Islet precursor cell (in vitro differentiated cells): ENCODE measurements at regions not wholly inside any gene's neighbourhood (a gene's known extent, or its start where the extent isn't known, plus 50 kb on each side); places are given as distances from the start of the nearest gene placed in this dataset.
A peak's percentile ranks its signal among the peaks of the same experiment; 100 is the strongest.
"Not testable (repeated sequence)": the region's sequence is repeated elsewhere in the genome, so short reads cannot be mapped to it uniquely, and the experiment has no call there.

Experiments used
- DNase-seq: peaks from one replicate; pipeline ENCODE4 v3.0.0-alpha.2; 2018

DNA sequence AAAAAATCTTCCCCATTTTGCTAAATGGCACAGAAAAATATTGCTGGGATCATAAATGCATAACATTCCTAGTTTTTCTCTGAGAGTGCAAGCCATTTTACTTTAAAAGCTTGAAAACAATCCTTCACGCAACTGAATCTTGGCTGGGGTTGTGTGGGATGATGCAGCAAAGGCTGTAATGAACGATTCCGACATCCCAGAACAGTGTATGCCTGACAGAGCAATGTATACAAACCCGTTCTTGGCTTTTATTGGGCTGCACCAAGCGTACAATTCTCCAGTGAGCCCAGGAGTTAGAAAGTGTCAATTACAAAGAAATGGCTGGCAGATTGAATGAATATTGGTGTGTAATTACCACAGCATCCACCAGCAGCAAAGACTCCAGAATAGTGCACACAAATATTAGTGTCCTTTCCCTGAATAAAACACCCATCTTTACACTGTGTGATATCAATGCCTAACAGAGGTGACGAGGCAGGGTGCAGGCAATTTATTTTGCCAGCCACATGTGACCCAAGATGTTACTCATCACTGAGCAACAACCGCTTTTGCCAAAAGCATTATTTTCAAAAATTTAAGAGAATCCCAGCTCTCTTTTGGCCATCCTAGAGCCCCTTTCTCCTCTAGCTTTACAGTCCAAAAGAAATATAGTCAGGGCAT is 578.6 kb upstream of the CHAC2 start:
- DNase-seq = no peak

DNA sequence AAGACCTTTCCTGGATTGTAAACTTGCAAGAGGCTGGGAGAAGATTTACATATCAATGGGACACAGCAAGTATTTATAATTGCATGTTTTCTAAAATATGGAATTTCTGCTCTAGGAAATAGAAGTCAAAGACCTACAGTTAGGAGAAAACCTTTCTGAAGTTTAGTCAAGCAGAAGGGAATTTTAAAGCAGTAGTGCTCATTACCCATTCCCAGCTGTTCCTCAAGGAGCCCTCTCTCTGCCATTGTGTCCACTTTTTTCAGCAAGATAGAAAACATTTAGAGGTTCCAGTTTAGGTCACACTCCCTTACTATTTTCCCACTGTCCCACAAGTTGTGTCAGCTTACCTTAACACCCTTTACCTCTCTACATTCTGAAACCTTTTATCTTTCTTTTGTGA is 584.0 kb upstream of the CHAC2 start:
- no peak for DNase-seq

DNA sequence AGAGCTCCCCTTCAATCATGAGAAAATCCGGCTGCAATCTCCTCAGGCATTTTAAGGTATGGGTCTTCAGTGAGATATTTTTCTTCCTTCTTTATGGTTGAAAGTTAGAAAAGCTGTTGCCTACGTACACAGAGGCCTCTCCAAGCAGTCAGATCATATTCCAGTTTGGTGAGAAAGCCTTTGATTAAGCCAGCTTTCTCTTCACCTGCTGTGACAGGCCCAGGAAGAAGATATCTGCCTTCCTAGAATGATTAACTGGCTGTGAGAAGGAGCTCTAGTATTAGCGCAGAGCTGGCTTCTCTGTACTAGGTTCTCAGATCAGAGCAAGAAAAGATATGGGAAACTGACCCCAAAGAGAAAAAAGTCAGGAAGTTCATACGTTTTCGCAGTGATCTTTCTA is 585.0 kb upstream of the CHAC2 start:
- DNase-seq = no peak

DNA sequence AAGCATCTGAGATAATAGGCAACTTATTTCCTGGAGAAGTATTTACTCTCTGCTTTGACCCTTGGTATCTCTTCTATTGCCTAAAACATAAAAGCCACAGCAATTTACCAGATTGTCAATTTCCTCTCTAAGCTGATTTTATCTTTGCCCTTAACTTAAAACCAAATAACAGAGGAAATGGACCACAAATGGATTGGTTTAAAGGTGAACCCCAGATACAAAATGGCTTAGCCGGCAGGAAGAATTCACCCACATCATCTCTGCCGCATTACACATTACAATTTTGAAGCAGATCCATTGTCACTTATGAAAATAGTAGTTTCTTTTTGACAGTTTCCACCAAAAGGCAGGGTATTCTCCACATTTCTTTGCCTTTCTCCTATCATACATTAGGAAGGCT is 585.8 kb upstream of the CHAC2 start:
- no peak for DNase-seq

DNA sequence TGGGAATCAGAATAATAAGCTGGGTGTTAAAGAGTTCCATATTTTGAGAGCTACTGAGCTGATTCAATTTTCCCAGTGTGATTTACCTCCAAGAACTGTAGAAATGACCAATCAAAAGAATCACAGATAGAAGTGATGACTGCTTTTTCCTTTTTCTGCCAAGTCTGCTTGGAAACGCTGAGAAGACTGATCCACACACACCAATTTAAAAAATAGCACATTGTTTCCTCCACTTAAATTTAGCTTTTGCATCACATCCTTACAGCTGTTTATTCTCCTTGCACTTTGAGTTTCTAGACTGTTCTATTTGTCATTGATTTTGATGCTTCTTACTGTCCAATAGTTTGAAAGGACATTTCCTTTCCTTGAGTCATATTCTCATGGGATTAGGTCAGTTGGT is 590.3 kb upstream of the CHAC2 start:
- DNase-seq = no peak

DNA sequence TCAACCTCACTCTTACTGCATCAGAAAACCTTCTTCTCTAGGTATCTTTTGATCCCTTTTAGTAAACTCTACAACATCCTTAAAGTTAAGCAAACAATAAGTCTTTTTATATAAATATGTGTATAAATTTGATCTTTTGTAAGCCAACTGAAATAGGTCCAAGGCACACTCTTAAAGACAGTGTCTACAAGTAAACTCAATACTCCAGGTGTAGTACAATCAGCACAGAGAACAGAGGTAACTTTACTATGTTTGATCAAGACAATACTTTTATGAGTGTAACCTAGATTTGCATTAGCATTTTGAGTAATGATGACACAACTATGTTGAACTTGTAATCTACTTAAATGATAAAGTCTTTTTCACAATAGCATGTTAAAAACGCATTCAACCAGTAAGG is 593.1 kb upstream of the CHAC2 start:
- no peak for DNase-seq

DNA sequence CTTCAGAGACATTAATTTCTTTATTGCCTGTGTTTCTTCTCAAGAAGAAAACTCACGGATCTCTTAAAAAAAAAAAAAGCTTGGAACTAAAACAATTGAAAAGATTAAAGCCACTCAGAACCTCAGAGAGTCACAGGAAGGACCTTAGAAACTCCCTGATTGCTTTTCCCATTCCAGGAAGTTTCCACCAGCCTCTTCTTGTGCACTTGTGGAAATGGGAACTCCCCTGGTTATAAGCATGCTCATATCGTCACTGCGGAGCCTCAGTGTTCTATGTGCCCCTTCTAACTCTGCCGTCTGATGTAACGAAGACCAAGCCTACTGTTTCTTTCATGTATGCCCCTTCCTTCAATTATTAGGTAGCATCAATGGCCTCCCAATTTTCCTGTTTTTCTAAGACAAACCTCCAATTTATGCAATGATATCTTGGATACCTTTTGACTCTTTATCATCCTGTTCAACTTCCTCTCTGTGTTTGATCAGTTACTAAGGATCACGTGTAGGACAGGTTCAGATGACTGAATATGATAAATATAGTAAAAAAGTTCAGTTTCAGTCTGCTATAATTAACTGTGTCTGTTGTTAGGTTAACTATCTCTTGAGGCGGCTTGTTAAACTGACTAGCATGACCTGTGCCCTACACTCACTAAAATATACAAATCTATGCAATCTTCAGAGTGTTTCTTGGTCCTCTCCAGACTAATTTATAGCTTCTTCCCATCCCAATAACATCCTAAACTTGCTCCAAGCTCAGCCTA is 593.7 kb upstream of the CHAC2 start:
- no peak for DNase-seq

DNA sequence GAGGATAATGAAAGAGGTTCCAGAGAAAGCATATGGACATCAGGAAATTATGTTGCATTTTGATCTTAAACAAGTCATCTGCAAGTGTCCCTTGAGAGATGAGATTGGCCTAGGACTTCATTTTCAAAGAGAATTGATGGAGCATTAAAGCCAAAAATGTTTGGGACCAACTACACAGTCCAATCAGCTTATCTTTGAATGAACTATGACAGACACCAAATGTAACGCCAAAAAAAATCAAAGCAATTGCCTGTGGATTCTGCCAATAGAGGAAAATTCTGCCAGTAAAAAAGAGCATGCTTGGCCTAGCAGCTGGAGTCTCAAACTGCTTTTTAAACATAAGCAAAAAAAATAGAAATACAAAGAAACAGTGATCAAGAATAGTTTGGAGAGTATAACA is 594.5 kb upstream of the CHAC2 start:
- DNase-seq = no peak

DNA sequence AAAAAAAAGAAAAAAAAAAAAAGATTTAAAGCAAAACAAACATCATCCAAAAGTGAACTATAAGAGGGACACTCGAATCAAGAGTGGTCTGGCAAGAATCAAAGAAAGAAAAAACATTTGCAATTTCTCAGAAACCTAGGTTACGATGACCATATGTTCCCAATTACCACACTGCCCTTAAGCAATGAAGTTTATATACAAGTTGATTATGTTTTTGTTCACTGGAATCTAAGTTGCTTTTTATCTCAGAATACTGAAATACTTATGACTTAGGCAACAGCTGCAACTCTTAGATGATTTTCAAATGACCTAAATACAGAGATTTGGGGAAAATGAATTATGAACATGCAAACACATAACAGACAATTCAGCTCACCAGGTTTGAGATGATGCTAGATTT is 597.1 kb upstream of the CHAC2 start:
- no peak for DNase-seq

DNA sequence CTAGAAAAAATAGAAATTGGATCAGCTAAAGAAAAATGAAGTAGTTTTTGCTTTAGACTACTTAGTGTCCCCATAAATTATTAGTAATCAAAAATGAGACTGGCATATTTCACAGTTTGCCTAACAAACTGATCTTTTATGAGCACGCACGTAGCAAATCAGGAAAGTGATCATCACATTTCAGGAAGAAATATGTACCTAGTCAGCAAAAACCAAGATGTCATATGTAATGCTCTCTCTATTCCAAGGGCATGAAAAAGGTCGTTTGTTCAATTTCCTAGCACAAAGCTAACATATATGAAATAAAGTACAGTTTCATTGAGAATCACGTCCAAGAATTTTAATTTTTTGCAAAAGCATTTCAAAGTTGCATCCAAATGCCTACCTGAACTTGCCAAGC is 600.4 kb upstream of the CHAC2 start:
- no peak for DNase-seq

DNA sequence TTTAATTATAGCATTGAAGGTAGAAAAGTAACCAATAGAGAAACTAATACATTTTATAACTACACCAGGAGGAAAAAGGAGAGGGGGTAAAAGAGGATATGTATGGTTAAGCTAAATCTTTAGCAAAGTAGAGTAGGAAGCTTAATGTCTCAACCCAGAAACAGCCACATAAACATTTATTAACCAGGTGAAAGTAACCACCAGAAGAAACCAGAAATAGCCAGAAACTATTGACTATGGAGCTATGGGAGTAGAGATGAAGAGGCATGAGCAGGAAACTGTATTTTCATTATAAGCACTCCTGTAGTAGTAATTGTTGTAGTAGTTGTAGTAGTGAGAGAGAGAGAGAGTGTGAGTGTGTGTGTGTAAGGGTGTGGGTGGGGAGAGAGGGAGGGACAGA is 617.5 kb upstream of the CHAC2 start:
- DNase-seq = no peak

DNA sequence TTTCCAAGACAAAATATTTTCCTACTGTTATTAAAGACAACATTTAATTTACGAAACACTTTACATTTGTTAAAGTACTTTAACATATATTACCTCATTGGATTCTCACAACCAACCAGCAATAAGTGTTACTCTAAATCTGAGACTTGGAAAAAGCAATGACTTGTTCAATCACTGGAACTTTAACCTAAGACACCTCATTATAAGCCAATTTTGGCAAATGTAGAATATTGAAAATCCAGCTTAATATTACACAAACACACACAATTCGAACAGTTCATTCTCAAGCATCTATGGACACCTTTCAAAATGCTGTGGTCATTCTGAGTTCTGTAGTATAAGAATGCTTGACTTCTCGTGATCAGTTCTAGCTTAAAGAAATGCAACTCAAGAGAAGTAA is 619.4 kb upstream of the CHAC2 start:
- DNase-seq = no peak

DNA sequence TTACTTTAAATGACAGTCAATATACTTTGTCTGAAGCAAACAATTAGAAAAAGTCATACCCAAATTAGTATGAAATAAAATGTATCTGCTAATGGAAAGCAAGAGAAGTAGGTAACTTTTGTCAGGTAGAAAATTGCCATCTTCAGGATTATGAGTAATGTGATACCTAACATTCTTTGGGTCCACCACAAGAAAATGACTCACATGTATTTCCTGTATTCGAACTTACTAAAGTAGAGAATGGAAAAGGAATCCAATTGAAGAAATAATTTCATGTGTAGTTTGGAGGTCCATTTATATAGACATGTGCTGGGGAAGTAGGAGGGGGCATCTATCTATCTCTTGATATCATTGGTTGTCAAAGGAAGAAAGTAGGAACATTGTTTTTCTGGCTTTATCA is 636.2 kb upstream of the CHAC2 start:
- DNase-seq = no peak

DNA sequence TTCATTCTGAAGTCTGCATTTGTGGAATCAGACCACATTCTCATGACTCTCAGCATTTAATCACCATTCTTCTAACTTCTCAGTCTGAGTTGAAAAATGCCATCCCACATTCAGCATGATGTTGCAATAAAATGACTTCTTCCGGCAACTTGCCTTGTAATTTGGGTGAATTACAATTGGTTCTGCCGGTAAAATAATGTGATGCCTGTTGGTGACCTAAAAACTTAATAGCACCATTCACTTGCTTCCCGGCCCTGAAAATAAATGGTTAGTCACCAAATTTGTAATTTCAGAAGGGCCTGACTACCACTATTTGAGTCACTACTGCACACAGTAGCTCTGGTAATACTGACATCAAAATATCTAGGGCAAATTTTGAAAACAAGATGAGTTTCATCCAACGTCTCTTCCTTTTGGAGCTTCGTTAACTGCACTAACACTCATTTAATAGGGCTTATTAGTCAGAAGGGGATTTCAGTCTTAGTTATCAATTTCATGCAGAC is 637.1 kb upstream of the CHAC2 start:
- no peak for DNase-seq

DNA sequence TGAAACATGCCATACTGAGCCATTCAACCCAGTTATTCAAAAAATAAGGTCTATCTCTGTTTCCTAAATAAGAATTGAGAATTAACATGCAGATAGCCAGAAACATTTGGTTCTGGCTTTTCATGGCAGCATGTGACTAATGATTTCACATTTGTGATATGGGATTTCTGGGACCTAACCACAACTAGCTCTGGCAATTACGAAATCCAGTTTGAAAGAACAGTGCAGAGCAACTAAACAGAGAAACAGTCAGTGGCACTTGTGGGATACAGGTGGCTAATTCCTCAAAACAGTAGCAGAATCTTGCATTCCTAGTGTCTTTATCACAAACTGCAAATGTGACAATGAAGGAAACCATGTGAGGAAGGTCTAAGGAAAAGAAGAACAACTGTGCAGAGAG is 637.8 kb upstream of the CHAC2 start:
- peak; percentile 75 for DNase-seq

DNA sequence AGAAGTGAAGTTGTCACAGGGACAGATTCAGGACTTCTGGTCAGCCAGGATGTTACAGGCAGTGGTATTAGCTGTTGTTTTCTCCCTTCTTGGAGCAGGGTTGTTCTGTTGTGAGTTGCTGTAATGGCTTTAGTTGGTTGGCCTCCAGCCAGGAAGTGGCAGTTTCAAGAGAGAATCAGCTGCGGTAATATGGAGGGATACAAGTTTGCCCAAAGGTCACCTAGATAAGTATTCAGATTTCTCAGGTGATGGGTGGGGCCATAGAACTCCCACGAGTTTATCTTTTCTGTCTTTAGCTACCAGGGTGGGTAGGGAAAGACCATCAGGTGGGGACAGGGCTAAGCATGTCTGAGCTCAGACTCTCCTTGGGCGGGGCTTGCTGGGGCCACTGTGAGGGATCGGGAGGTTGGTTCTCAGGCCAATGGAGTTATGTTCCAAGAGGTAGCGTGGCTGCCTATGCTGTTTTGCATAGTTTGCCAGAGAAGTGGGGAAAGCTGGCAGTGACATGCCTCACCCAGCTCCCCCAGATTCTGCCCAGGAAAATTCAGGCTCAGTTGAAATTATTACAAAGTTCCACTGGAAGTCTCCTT is 640.4 kb upstream of the CHAC2 start:
- DNase-seq = no peak

DNA sequence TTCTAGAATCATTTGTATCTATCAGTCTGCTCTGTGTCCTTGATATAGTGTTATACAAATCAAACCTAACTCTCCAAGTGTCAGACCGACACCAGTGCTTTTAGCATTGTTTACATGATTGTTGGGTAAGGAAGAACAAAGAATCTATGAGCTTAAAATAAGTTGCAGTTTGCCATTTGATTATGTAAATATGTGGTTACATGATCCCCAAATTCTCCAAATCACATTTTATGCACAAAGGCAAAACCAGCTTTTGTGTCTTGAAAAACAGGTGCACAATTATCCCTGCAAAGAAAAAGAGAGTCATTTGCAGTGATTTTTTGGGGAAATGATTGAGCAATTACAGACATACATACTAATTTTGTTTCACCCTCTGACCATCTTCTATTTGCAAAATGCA is 652.6 kb upstream of the CHAC2 start:
- DNase-seq = no peak

DNA sequence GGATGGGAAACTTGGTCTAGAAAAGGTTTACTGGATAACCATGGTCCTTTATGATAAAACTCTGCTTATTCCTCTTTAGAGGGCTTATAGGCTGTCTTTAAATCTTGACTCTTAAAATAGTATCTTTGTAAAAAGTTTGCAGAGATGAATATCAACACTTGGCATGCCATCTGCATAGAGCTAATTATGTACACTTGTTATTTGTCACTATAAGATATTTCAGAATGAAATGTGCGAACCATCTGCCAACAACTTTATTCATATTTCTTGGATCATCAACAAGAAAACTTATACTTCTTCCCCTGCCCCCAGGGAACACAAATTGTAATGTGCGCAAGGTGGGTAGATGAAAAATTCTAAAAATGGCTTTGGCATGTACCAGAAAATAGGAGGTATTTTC is 653.0 kb upstream of the CHAC2 start:
- DNase-seq = no peak

DNA sequence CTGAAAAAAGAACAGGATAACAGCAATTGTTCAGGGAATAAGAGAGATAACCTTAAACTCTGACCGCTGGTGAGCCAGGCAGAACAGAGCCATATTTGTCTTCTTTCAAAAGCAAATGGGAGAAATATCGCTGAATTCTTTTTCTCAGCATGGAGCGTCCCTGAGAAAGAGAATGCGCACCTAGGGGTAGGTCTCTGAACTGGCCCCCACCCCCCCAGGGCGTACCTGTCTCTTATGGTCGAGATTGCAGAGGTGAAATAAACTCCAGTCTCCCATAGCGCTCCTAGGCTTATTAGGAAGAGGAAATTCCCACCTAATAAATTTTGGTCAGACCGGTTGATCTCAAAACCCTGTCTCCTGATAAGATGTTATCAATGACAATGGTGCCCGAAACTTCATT is 655.2 kb upstream of the CHAC2 start:
- DNase-seq = not testable (repeated sequence)

DNA sequence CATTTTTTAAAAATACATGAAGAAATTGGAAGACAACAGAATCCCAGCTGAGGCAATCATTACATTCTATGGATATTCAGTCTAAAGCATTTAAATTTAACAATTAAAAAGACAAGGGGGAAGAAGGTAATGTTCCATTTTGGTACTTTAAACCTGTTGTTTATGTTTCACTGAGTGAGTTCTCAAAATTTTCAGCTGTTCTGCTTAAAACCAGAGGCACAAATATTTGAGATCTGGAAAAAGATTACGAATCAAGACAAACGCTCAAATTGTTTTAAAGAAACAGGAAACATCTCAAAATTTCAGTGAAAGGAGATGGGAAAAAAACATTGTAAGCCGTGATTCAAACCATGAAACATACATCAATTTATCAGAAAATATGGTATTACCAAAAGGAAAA is 656.2 kb upstream of the CHAC2 start:
- DNase-seq = no peak

DNA sequence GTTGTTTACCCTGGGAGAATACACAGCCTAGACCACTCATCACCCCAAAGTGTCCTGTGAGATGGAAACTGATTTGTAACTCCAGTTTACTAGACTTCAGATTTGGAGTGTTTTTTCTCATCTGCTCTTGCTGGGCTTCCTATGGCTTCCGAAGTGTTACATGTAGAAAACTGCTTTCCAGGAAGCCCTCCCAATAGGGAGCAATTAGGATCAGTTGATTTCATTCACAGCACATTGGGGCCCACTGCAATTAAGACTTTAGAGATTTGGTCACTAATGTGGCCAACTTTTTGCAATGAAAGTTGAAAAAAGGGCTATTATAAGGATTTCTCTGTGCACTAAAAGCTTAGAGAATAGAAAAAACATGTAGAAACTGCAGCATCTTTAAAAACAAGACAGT is 656.6 kb upstream of the CHAC2 start:
- no peak for DNase-seq

DNA sequence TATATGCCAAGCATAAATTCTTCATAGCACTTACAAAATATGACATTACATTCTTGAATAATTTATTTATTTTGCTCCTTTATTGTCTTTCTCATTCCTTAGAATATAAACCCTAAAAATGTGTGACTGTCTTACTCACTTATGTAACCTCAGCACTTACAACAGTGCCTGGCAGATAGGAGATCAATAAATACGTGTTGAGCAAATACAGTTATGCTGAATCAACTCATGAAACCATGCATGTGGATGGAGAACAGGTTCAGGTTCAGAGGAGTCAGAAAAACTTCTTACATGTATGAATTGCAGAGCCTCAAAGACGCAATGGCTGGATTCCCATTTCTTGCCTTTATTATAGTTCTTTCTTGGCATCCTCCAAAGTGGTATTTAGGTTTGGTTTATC is 659.4 kb upstream of the CHAC2 start:
- no peak for DNase-seq

DNA sequence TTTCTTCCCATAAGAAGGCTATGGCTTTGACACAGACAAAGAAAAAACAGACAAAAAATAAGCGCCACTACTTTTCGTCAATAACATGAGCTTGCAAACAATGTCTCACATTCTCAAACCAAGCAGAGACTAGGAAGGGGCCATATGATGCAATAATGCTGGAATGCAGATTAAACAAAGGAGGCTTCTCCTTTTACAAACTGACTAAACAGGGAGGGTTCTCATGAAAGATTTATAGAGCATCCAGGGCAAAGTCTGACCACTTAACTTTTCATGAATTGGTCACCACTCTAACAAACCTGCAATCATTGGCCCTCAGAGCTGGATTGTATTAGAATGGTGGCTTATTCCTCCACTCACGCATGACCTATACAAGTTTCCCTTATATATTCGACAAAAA is 663.3 kb upstream of the CHAC2 start:
- peak; percentile 56 for DNase-seq

DNA sequence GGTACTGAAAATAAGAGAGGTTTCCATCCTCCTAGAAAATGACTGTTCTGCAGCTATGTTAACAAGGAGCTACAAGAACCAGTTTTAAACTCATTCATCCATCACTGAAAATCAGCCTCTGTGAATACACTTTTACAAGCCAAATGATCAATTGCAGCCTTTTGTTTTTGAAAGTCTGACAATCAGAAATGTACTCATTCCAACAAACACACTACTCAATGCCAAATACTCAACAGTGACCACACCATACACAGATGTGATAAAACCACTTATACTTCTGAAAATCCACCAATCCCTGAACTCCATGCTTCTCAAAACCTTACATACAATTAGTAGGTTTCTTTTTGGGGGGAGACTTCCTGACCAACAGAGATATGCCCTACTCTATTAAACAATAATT is 663.9 kb upstream of the CHAC2 start:
- no peak for DNase-seq

DNA sequence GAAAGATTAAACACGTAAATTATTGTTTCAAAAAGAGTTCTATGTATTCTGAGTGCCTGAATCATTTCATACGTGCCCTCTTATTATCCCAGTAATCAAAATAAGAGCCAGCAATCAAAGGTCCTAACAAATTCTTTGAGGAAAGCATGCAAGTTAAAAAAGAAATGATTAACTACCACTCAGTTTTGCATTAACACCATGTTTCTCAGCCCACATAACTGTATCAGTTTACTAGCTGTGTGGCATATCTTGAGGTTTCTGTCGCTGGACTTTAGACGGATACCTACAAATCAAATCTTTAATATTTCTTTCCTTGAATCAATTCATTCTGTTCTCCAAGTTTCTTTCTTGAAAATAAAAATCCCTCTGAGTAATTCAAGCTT is 668.9 kb upstream of the CHAC2 start:
- DNase-seq = no peak
